Retina (tissue), 1 donor: ENCODE measurements at regions not wholly inside any gene's neighbourhood (a gene's known extent, or its start where the extent isn't known, plus 50 kb on each side); places are given as distances from the start of the nearest gene placed in this dataset.

Experiments used
- DNase-seq: peaks from one replicate; pipeline ENCODE4 v3.0.0-alpha.2; 2016

DNA sequence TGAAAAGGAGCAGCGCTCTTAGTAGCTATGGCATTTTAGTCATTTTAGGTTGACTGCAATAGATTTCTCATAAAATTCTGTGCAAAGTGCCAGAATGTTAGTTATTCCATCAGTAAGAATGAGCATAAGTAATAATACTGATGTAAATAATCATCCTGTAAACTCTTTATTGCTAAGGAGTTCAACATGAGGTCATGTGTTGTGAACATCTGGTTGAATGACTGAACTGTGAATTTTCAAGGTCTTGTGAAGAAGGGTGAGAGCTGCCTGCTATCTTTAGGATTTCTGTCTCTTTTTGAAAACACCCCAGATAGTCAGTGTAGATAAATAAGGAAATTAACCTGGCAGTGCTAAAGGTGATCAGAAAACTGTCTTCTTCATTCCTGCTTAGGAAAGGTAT lies 333.4 kb upstream of the TBC1D5 start:
- no peak for DNase-seq

DNA sequence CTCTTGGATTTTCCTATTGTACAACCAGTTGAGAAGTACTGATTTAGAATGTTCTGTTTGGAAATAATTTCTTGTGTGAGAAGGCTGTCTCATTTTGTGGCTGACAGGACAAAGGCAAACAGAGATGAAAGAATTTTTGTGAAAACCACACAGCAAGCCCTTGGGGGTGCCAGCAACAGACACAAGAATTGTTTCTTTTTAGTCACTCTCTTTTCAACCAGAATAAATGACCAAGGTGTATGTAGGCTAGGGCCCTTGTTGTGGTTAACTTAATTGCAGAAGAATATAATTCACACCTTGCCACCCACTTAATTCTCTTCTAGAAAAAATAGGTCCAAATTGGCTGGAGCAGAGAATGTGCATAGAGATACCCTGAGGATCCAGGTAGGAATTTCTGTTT lies 329.4 kb upstream of the TBC1D5 start:
- DNase-seq: no peak

DNA sequence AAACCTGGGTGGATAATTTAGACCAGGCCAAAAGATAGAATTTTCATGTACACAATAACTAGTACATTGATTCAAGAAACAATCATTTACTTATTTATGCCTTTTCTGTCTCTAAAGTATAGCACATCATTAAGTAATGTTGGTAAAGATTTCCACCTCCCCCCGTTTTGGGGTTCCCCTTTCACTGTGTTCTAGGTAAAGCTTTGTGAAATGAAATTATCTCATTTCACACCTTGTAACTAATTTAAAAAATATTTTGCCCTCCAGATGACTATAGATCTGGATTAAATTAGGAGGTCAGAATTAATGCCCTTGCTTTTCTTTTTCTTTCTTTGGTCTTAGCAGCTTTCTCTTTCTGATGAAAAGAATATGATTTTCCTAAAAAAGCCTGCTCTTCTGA lies 328.5 kb upstream of the TBC1D5 start:
- no peak for DNase-seq

DNA sequence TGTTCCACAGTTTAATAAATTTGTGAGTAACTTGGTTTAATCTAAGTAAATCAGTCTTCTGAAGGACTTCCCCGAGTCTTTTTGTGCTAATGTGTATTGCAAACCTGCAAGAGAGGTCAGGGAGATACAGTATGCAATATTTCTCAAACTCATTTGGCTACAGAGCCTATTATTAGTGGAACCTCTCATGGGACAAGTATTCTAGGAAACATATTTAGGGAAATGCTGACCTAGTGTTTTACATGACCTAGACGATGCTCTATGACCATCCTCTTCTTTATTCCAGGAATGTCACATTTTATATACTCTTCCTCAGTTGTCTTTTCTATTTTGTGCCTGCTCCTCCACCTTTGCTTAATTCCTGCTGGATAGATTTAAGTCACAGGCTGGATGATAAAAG lies 327.8 kb upstream of the TBC1D5 start:
- no peak for DNase-seq

DNA sequence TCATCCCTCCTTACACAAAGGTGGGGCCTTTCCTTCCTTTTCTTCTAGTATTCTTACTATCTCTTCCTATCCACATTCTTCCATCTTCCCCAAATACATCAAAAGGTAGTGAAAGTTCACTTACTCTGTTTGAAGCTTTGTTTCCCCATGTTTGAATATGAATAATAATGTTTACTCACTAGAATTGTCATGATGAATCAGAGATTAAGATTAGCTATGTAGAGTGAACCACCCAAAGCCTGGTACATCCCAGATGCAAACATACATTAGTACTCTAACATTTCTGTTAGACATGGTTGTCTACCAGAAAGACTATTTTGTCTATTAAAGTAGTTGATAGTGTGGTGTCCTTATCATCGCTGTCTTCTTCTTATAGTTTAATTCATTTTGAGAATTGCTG lies 327.1 kb upstream of the TBC1D5 start:
- DNase-seq: no peak

DNA sequence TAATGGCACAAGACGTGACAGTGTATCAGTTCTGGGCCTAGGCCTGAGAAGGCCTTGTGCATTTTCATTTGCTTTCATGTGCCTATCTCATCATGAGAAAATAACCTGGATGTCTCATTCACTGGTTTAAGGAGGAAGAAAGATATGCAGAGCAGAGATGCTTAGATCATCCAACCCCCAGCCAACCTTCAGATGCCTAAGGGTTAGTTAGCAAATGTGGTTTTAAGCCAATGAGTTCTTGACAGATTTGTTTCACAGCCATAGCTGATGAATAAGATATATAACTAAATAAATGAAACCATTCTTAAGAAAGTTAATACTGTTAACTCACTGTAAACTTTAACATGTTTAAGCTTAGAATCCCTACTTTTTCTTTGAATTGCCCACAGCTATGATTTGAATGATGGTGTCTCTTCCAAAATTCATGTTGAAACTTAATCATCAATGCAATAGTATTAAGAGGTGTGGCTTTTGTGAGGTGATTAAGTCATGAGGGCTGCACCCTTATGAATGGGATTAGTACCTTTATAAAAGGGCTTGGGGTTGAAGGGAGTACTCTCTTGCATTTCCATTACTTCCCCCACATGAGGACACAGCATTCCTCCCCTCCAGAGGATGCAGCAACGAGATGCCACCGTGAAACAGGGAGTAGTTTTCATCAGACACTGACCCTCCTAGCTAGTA lies 324.6 kb upstream of the TBC1D5 start:
- DNase-seq: no peak

DNA sequence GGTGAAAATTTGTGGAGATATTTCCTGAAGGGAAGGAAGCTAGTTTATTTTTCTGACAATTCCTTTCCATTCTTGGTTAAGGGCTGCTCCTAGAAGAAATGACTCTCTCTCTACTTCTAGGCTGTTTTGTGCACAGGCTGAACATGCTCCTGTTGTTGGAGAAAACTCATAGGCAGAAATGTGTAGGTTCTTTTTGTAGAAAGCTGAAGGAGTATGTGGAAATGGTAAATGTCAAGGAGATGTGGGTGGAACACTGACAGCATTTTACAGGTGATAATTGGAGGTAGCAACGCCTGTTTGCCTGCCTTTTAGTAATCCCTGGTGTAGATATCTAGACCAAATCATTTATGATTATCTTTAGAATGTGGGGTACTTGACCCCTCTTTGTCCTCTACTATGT lies 322.2 kb upstream of the TBC1D5 start:
- no peak for DNase-seq

DNA sequence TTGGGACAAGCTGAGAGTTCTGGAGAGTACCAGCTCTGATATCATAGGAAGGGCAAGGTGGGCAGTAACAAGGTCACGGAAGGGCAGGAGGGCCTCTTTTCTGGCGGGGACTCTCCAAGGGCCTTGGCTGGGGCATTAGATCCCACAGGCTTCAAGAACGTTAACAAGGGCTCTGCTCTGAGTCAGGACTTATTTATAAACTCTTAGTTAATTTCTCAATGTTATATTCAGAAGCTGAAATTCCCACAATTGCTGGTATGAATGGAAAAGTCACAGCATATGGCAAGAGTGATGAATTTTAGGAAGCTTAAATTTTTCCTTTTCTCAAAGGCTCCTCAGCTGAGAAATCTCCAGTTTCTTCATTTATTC lies 320.2 kb upstream of the TBC1D5 start:
- no peak for DNase-seq

DNA sequence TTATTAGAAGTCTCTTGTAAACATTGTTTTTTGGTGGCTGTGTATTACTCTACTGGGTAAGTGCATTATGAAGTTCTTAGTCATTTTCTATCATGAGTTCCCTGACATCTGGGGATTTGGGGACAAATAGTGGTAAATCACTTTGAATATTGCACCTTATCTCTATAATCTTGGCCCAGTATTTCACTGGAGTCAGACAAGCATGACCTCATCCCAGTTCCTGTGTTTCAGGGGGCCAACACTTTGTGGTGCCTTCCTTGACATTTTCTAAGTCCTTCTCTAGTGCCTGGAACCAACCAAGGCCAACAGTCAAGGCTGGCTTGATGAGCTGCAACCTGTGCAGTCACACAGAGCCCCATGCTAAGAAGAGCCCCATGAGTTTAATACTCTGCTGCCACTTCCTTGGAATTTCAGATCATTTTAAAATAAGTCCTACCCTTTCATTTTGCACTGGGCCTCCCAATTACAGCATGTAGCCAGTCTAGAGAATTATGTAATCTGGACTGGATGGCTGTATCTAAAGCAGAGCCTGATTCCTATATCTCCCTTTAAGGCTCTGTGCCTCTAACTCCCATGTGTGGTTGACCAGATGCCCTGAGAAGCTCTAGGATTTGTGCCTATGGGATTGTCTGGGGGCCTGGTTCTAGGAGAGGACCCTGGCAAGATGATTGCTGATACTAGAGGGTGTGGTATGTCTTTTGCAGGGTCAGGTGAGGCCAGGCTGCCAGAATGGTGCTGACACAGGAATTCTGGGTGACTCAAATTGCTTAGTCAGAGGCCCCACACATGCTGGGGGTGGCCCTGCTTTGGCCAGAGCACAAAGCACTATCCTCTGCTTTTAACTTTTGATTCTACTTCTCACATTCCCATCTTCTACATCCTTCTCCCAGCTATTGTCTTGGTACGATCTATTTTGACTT lies 319.6 kb upstream of the TBC1D5 start:
- no peak for DNase-seq

DNA sequence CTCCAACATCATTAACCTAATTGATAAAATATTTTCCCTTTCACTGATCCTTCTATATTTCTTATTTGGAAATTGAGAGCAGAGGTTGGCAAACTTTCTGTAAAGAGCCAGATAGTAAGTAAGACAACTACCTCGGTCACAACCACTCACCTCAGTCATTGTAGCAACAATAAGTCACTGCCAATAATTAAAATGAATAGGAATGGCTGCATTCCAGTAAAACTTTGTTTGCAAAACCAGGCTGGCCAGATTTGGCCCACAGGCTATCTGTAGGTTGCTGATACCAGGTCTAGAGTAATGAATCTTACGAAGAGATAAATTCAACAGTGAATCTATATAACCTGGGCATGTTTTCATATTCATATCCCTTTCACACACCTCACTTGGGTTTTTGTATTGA lies 316.2 kb upstream of the TBC1D5 start:
- no peak for DNase-seq

DNA sequence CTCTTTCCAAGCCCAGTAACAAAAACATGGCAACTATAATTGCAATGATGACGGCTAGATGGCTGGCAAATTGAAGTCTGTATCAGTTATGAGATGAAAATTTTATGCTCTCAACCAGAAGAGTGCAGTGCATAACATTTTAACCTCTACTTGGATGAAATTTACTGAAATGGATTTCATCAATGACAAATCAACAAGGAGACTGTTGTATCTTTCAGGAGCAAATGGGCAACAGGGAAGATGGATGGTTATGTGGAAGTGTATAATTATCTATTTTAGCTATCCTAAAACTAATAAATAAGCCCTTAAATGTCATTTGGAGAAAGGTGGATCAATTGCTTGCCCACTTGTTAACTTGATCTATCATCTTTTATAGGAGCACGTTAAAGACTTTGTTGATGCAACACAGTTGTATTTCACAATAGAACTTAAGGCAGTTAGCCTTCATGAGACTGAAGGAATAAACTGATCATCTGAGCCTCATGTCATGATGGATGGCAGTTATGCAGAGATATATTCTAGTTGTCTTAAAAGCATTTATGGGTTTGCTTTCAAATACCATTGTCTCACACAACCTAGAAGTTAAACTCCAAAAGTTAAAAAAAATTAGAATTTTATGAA lies 315.1 kb upstream of the TBC1D5 start:
- DNase-seq: no peak

DNA sequence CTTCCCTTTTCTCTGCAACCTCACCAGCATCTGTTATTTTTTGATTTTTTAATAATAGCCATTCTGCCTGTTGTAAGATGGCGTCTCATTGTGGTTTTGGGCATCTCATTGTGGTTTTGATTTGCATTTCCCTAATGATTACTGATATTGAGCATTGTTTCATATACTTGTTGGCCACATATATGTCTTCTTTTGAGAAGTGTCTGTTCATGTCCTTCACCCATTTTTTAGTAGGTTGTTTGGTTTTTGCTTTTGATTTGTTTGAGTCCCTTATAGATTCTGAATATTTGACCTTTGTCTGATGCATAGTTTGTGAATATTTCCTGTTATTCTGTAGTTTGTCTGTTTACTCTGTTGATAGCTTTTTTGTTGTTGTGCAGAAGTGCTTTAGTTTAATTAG lies 312.2 kb upstream of the TBC1D5 start:
- DNase-seq: no peak

DNA sequence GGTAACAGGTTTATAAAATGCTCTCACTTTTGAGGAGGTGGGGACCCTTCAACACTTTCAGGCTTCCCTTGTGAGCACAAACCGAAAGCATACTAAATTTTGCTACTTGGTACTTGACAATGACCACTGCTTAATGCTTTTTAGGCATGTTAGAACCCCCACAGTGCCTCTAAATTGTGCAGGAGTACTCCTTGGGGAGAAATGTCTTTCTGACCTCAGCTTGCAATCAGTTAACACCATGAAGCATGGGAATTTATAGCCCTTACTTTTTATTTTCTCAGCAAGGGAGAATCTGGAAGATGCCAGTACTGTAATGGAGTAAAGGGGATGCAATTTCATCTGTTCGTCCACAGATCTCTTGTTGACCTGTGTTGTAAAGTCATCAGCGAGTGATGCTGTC lies 308.9 kb upstream of the TBC1D5 start:
- no peak for DNase-seq

DNA sequence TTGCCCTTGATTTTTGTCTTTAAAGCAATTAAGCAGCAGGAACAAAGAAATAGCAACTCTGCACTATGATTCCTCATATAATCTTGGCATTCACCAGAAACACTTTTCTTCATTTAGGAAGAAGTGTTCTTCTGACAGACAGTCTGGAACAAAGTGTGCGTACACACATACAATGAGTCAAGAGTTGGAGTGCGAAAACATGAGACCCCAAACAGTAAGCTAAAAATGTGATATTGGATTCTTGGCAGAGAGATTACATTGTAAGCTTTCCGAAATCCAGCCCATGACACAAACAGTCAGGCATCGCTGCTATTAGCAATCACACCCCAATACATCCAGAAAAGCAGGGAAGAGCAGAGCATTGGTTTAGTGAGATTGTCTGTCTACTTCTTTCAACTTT lies 306.7 kb upstream of the TBC1D5 start:
- no peak for DNase-seq

DNA sequence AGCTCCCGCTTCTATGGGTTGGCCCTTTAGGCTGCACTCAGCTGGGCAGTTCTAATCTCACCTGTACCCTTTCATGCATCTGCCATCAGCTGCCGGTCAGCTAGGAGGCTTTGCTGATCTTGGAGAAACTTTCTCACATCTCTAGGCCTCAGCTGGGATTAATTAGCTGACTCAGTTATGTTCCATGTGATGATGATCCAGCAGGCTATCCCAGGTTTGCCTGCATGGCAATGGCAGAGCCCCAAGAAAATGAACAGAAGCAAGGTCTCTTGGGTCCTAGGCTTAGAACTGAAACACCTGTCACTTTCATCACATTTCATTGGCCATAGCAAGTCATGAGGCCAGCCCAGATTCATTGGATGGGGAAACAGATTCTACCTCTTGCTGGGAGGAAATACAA lies 304.6 kb upstream of the TBC1D5 start:
- no peak for DNase-seq

DNA sequence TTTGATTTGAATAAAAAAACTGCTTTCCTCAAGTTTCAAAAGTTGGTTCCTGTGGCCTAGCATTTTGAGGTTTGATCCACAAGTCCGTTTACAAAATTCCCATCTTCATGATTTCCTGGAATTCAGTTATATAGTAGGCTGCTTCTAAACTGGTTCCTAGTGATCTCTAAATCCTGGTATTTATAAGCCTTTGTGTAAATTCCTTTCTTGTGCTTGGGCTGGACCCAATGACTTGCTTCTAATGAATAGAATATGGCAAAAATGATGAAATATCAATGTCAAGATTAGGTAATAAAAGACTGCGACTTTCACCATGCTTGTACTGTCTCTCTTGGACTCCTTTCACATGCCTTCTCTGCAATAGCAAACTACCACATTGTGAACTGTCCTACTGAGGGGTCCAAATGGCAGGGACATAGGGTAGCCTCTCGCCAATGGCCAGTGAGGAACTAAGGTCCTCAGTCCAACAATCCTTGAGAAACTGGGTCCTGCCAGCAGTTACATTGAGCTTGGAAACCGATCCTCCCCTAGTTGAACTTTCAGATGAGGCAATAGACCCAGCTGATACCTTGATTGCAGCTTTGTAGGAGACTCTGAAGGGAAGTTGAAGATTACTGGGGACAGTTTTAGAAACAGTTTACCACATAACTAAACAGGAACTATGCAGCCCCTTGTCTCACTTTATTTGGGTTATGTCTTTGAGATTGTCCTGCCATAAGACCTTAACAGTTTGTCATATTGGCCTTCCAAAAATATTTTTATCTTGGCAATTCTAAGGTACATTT lies 303.9 kb upstream of the TBC1D5 start:
- no peak for DNase-seq

DNA sequence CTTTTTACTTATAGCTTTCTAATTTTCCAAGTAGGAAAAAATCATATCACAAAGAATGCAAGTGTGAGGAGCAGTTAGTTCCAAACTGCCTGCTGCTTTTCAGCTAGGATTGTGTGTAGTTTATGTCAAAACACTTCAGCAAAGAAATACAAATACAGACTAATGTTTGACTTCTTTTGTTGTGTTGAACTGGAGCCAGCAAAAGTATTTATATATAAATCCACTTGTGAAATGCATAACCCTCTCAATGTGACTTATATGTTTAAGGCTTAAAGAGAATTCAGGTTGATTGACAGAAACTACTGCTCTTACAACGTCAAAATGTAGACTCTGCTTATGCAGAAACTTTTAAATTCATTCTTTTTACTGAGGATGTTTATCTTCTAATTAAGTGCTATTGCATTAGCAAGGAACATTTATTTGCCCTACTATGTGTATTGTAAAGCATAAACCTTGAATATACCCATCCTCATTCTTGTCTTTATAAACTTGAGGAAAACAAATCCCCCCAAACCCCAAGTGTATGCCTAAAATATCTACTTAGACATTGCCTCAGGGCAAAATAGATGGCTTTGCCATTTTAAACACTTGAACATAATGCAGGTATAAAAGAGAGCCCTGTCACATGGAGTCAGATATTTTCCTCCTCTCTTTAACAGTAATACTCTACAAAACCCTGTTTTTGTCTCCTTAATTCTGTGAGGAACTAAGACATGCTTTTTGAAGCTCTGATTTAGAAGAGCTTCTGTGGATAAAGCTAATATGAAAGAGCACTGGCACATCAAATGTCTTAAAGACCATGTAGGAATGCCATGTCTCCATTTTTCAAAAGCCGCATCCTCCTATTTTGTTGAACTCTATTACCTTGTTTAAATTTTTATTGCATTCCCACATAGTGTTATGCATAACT lies 302.8 kb upstream of the TBC1D5 start:
- DNase-seq: peak; percentile 16

DNA sequence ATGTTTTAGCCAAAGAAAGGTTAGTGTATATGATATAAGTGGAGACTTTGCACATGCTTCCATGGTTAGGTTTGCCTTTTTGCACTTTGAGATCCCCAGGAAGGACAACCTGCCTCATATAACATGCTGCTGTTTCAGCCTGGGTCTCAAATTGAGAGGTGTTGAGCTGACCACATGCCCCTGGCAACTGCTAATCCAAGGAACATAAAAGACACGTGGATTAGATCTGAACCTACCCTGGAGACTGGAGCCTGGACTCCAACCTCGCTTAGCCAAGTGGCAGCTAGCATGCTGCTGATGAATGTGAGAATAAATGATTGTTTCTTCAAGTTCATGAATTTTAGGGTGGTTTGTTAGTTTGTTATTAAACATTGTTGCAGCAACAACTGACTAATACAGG lies 301.8 kb upstream of the TBC1D5 start:
- no peak for DNase-seq

DNA sequence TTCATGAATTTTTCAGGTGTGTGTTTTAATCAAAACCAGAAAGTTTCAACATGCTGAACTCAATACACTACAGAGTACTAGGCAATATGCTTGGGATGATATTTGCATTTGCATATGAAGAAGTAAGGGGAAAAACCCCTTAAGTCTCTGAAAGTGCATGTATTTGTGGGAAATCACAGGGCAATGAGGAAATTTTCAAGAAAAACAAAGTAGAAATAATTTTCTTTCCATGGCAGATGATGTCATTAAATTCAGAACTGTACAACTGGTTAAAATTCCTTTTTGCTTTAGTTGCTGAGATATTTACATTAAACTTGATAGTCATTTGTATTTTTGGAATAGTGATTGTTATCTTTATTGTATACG lies 294.0 kb upstream of the TBC1D5 start:
- no peak for DNase-seq

DNA sequence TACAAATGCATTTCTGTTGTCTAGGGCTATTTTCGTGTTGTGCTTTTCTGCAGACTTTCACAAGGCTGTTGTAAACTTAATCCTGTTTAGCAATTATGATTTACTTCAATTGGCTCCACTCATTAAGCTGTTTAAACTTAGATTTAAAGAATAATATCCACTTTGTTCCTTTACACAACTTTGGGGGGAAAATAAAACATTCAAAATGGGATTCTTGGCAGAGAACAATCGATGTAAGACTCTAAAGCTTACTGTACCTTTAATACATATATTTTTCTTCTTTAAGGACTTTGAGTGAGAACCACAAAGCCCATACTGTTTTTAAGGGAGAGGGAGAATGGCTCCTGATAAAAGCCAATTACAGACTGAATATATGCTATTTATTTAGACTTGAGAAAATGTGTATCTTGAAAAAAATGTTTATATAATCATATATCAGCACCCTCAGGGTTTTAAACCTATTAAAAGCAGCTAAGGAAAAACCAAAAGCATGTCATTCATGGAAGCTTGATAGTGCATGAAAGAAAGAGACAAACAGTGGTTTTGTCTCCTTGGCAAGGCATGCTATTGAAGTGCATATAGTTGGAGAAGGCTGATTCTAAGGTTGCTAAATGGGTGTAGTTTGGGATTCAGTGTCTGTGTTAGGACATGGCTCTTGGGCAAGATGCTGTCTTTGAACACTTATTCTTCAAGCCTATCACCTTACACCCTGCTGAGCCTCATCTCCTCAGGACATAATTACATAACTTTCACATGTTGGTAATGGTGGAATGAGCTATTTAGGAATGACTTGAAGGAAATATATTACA lies 293.4 kb upstream of the TBC1D5 start:
- DNase-seq: no peak

DNA sequence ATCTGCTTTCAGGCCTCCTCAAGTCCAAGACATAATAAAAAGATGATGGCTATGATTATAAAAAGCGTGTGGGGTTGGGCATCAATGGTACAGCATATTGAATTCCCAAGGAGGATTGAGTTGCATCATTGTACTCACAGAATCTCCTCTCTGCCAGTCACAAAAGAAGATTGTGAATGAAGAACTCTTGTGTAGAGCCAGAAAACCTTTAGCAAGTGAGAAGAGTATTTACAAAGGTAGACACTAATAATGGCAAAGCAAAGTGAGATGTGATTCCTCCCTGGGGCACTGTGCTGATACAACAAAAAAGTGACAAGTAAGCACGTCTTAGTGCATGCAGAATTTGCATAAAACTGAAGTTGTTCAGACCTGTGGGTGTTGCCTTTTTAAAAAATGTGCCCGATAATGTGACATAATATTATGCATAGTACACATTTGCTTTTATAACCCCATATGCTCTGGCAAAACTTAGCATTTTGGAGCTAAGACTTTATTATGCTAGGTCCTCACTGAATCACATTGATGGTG lies 291.2 kb upstream of the TBC1D5 start:
- no peak for DNase-seq
